HG02678 (cell line): ENCODE measurements at regions not wholly inside any gene's neighbourhood (a gene's known extent, or its start where the extent isn't known, plus 50 kb on each side); places are given as distances from the start of the nearest gene placed in this dataset.

Source experiments
- ATAC-seq: cut with Tn5 transposase; IDR thresholded peaks from one replicate; pipeline ENCODE4 v1.9.1; 2021; ENCODE audit warnings: mild to moderate bottlenecking, moderate library complexity; ENCODE audit not compliant: unreplicated experiment

GRCh38 chr2:136408795-136409194, 290.8 kb upstream of the CXCR4 start:
- ATAC-seq: no peak

DNA sequence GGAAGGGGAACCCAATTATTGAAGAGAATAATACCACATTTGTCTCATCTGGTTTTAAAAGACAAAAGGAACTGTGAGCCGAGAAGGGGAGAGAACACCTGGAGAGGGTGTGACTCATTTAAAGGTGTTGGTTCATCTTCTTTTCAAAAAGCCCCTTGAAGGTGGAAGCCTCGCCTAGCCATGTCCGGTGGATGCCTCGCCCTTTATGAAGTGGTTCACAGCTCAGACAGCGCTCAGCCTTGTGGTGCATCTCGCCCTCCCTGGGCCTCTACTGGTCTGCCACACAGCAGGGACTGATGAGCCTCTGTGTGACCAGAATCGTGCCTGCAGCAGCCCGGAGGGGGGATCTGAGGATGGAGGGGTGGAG, 290.0 kb upstream of the CXCR4 start:
- ATAC-seq: no peak

DNA sequence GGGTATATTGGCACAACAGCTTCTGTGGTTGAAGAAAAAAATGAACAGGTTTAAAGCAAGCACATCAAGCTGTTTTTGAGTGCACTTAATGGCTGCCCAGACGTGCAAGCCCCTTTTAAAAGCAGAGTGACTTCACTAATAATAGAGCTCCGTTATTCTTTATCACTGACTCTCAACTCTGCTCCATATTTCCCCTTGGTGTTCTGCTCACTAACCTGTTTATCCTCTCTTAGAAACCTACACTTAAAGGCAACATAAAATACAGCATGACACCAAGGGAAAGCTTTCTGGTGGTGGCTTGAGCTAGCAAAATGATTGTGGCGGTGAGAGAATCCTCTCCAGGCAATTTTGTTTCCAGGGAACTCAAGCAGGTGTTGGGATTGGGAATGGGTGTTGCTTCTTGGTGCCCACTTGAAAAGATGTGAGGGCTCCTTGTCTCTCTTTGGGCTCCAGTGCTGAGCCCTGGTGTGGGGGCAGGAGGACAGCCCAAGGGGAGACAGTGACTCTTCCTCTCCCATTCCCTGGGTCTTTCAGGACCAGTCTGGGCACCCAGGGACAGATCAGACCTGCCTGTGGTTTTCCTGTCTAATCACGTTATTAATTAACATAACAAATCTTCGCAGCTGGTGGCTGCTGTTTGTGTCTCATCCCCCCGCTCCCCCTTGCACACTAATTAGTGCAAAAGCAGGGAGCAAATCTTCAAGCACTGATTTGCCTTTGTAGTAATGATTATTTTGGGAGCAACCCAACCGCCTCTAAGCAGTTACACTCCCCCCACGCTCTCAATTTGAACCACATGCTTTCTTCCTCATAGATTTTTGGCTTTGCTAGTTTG, 289.4 kb upstream of the CXCR4 start:
- no peak for ATAC-seq

DNA sequence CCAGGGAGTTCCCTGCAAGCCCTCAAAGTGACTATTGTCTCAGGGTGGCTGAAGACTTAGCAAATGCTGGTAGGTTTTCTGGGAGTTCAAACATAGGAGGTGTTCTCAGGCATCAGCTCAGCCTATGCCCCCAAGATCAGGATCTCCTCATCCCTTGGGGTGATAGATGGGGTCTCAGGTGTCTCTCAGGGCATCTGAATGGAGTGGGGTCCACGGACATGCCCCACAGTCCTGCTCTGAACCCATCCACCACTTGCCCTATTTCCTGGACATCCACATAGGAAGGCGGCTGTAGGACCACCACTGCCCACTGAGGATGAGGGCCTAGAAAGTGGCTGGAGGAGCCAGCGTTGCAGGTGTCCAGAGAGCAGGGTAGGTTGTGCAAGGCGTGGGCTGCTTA, 287.0 kb upstream of the CXCR4 start:
- ATAC-seq: no peak

DNA sequence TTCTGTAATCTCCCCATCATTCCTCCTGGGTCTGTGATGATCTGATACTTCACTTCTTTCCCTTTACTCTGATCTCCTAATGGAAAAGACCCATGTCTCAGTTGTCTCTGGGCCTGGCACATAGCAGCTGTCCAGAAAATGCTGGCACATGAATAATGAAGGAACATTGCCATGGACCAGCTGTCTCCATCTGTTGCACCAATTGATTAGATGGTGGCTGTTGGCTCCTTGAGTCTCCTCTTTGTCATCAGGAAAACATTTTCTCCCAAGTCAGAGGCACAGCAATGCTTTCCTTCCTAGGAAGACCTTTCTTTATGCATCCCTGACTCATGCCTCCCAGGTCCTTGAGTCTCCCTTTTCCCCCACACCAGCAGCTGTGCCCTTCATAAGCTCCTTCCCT, 286.2 kb upstream of the CXCR4 start:
- no peak for ATAC-seq

- no peak for ATAC-seq
These were observed 284.3 kb upstream of the CXCR4 start for GRCh38 chr2:136402281-136402680.

DNA sequence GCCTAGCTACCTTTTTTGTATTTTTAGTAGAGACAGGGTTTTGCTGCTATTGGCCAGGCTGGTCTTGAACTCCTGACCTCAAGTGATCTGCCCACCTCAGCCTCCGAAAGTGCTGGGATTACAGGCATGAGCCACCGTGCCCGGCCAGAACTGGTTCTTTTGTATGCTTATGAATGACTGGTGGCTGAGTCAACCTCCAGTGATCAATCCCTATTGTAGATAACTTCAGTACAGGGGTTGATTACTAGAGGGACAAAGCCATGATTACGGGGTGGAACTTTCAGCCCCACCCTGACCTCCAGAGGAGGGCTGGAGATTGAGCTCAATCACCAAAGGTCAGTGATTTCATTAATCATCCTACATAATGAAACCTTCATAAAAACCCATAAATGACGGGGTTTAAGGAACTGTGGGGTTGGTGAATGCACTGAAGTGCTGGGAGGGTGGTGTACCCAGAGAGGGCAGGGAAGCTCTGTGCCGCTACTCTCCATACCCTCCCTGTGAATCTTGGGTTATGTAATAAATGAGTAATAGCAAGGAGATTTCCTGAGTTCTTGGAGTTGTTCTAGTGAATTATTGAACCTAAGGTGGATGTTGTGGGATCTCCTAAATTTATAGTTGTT, 281.8 kb upstream of the CXCR4 start:
- no peak for ATAC-seq

GRCh38 chr2:136395582-136395981, 277.6 kb upstream of the CXCR4 start:
- ATAC-seq: no peak

DNA sequence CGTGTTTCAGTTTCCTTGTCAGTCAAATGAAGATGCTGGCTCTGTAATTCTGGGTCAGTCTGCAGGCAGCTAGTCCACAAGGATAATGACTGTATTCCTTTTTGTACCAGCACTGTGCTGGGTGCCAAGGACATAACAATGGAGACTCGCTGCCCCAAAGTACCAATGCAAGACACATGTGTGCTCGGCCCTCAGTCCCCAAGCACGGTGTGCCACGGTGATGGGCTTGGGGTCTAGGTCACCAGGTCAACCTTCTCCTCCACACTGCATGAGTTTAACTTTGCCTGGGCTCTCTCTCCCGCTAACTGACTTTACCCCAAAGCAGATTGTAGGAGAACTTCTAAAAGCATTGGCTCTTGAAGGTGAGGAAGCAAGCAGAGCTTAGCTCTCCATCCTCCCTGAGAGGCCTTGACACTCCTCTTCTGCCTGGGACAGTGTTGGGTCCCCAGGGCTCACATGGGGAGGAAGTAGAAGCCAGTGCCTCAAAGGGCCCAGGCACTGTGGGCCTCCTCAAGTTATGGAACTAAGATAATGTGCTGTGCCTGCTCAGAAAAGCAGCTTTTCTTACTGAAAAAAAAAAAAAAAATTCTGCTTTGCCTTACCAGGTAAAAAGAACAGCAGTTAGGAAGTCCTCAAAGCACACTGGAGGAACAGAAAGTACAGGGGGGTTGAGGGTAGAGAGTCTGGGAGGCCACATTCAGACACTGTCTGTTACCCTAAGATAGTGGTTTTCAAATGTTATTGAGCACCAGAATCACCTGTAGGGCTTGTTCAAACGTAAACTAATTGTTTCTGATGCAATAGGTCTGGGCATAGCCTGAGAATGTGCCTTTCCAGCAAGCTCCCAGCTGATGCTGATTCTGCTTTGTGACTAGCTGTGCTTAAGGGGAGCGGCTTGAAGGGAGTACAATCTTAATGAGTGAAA, 276.4 kb upstream of the CXCR4 start:
- peak; percentile 70 for ATAC-seq

DNA sequence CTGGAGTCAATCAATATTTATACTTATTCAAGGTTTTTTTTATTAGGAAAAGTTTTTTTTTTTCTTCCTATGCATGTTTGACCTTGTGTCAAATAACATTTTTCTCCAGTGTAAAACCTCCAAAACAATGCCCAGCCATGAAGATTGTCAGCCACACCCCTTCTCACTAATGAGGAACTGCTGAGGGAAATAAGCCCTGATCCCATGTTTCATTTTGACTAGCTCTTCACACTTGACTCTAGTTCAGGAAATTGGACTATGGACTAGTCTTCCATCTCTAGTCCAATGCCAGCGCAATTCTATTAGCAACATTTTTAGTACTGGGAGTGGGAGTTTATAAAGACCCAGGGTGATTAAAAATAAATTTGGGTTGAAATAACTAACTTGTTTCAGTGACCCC, 275.6 kb upstream of the CXCR4 start:
- no peak for ATAC-seq

DNA sequence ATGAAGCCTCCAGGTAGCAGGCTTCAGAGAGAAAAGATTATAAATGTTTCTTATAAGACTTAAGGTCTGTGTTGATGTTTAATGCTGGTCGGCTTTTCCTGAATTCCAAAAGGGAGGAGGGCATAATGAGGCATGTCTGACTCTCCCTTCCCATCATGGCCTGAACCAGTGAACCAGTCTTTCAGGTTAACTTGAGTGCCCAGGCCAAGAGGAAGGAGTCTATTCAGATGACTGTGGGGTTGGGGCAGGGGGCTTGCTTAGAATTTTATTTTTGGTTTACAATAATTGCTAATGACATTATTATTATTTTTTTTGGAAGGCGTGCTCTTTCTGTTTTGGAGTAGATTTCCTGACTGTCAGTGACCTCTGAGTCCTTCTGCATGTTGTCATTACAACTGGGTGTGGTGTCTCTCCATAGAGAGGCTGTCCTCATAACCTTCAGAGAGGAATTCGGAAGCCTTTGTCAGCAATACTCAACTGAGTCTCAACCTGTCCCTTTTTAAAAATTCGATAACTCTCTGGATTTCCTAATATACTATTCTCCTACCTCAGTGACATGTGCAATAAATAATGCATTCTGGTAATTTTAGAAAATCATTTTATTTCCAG, 275.1 kb upstream of the CXCR4 start:
- no peak for ATAC-seq

GRCh38 chr2:136389809-136390208, 271.9 kb upstream of the CXCR4 start:
- peak; percentile 81 for ATAC-seq

GRCh38 chr2:136386046-136386445, 268.1 kb upstream of the CXCR4 start:
- no peak for ATAC-seq

DNA sequence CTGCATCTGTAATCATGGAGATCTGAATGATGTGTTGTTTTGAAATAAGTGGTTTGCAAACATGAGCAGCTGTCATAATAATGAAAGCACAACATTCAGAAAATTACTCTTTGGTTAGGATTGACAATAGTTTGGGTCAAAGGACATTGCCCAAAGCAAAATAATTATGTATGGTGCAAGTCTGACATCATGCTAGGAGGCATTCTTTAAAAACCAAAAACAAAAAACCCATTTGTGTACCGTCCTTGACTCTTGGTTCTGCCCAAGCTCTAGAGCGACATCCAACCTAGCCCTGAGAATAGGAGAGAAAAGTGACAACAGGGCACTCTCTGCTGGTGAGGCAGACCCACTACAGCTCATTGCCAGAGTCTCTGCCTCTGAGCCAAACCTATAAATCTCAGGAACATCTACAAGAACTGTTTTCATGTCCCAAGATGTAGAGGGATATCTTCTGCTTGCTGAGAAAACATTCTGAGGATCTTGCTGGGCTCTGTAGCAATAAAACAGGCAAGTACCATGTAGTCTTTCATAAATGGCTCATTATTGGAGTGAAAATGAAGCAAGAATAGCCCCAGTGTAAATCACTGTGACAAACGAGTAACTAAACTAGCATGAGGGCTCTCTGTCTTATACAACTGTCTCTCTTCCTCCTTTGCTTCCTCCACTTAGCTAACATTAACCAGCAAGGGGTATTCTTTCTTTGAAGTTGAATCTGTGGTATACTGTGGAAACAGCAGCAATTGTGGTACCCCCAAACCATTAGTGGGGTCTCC, 266.8 kb upstream of the CXCR4 start:
- peak; percentile 46 for ATAC-seq

GRCh38 chr2:136383167-136383566, 265.2 kb upstream of the CXCR4 start:
- ATAC-seq: no peak

- ATAC-seq: peak; percentile 77
These were observed 264.0 kb upstream of the CXCR4 start for GRCh38 chr2:136381722-136382633.

GRCh38 chr2:136381245-136381644, 263.3 kb upstream of the CXCR4 start:
- no peak for ATAC-seq

DNA sequence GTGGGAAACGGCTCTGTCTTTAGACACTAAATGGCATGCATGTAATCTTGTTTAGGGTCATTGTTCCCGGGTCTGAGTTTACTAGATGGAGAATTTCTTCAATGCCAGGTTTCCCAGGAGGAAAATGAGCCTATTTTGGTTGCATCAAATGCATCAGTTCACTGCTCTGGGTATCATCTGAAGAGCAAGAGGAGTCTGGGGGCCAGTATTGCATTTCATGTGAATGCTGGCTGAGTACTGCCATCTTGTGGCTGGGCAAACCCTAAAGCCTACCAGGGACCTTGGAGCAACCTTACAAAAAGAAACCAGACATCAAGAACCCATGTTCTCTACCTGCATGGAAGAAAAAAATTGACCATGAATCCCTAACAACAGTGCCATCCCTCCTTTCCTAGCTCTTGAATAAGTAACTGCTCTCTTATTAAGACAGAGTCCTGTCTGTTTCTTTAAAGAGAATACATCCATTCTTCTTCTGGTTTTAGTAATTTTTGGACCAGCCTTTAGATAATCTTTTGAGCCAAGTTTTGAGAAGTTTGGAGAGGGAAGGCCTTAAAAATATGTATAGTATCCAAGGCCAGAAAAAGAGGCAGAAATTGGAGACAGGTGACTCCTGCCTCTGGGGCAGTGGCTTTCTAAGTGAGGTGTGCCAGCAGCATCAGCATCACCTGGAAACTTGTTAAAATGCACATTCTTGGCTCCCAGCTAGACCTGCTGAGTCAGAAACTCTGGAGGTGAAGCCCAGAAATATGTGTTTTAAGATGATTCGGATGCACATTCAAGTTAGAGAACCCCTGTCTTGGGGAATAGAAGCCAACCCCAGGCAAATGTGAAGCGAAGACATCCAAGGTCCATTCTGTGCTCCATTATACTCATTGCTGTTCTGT, 261.0 kb upstream of the CXCR4 start:
- ATAC-seq: no peak
